Endothelial cell of umbilical vein (primary cell): ENCODE measurements at regions not wholly inside any gene's neighbourhood (a gene's known extent, or its start where the extent isn't known, plus 50 kb on each side); places are given as distances from the start of the nearest gene placed in this dataset.

Experiments
- BruUV-seq: library from RNA; stranded (reverse); fragments of 400-500 nt; replicated peaks from 2 replicates; lab custom pipeline; 2021; lab: Mats Ljungman, UMichigan
- CTCF ChIA-PET: fragments of 300-600, 350-600 bp; sonication (Branson Sonifier 250); formaldehyde crosslinking; loops from one replicate; lab custom pipeline; 2021; ENCODE audit warnings: antibody characterized with exemption, inconsistent platforms; lab: Charles Lee
- POLR2A ChIA-PET: fragments of 300-600, 350-600 bp; sonication (Branson Sonifier 250); formaldehyde crosslinking; loops from one replicate; lab custom pipeline; 2021; ENCODE audit warnings: antibody characterized with exemption, inconsistent platforms; lab: Charles Lee
- DNase-seq: peaks from one replicate; pipeline ENCODE4 v3.0.0-alpha.2; 2011; ENCODE audit warnings: low read depth, low spot score
- FAIRE-seq: peaks from 2 replicates; lab custom pipeline; 2011; peaks lifted over from hg19 to GRCh38; lab: Jason Lieb, UNC
- H2AFZ ChIP-seq: 2 replicates; pipeline ENCODE4 v1.6.0; 2012; ENCODE audit warnings: low read depth, low read length, control low read depth, inconsistent platforms
- H3K27ac ChIP-seq: 2 replicates; pipeline ENCODE4 v1.5.1; 2011; ENCODE audit warnings: low read depth, mild to moderate bottlenecking, control low read depth, low read length, moderate library complexity; ENCODE audit not compliant: insufficient read depth
- H3K27me3 ChIP-seq, 2 experiments: 2 replicates each; pipeline versions ENCODE4 v1.6.0 to v1.6.1; 2011; ENCODE audit warnings: low read length in 2 of 2, mixed read lengths in 1 of 2; ENCODE audit not compliant: control insufficient read depth in 2 of 2, insufficient read depth in 2 of 2
- H3K36me3 ChIP-seq, 2 experiments: 2 replicates in 1 of 2; 3 replicates in 1 of 2; pipeline ENCODE4 v1.5.1; 2011; ENCODE audit warnings: low read length in 2 of 2, mild to moderate bottlenecking in 1 of 2, moderate library complexity in 1 of 2; ENCODE audit not compliant: control insufficient read depth in 2 of 2, insufficient read depth in 2 of 2; ENCODE audit errors: extremely low read depth in 1 of 2
- H3K4me1 ChIP-seq: 3 replicates; pipeline ENCODE4 v1.5.1; 2011; ENCODE audit warnings: mild to moderate bottlenecking, low read length; ENCODE audit not compliant: control insufficient read depth, insufficient read depth; ENCODE audit errors: extremely low read depth
- H3K4me2 ChIP-seq: 2 replicates; pipeline ENCODE4 v1.6.1; 2011; ENCODE audit warnings: low read length, control low read depth, mixed read lengths; ENCODE audit not compliant: insufficient read depth
- H3K4me3 ChIP-seq, 3 experiments: fragments of 200-600 bp in 1 of 3; sonication (generic), shearing (Covaris generic) in 1 of 3; replicated peaks in 1 of 3; 2 replicates each; pipeline ENCODE4 v1.5.1; 2011 to 2016; ENCODE audit warnings: control low read depth in 3 of 3, low read length in 3 of 3, mild to moderate bottlenecking in 2 of 3, inconsistent platforms in 1 of 3, low read depth in 1 of 3, moderate library complexity in 1 of 3; ENCODE audit not compliant: insufficient read depth in 1 of 3
- H3K79me2 ChIP-seq: 2 replicates; pipeline ENCODE4 v1.6.0; 2012; ENCODE audit warnings: low read length, inconsistent platforms; ENCODE audit not compliant: control insufficient read depth, insufficient read depth
- H3K9ac ChIP-seq: replicated peaks from 2 replicates; pipeline ENCODE3; 2011; ENCODE audit warnings: low read length, control low read depth; ENCODE audit not compliant: insufficient read depth; ENCODE audit errors: extremely low read depth
- H3K9me1 ChIP-seq: replicated peaks from 3 replicates; pipeline ENCODE4 v1.6.0; 2011; ENCODE audit warnings: mild to moderate bottlenecking, low read length; ENCODE audit not compliant: control insufficient read depth, insufficient read depth; ENCODE audit errors: extremely low read depth
- H3K9me3 ChIP-seq: replicated peaks from 2 replicates; pipeline ENCODE4 v1.5.1; 2012; ENCODE audit warnings: low read length, inconsistent platforms; ENCODE audit not compliant: control insufficient read depth, insufficient read depth
- H4K20me1 ChIP-seq: replicated peaks from 2 replicates; pipeline ENCODE3; 2011; ENCODE audit warnings: mild to moderate bottlenecking, low read length; ENCODE audit not compliant: control insufficient read depth, insufficient read depth; ENCODE audit errors: extremely low read depth
- EZH2 ChIP-seq: IDR thresholded peaks from 2 replicates; pipeline ENCODE4 v1.6.1; 2012; ENCODE audit warnings: borderline replicate concordance, low read depth, mild to moderate bottlenecking, moderate library complexity, low read length, inconsistent platforms; ENCODE audit not compliant: severe bottlenecking
- FOS ChIP-seq: IDR thresholded peaks from 2 replicates; pipeline ENCODE4 v1.6.1; 2011; ENCODE audit warnings: mild to moderate bottlenecking, low read length, moderate library complexity, borderline replicate concordance; ENCODE audit not compliant: insufficient read depth
- GATA2 ChIP-seq: IDR thresholded peaks from 2 replicates; pipeline ENCODE4 v1.7.0; 2011; ENCODE audit warnings: low read depth, mild to moderate bottlenecking, moderate library complexity, mixed read lengths, low read length; ENCODE audit not compliant: insufficient read length, insufficient read depth
- JUN ChIP-seq: IDR thresholded peaks from 2 replicates; pipeline ENCODE4 v1.6.1; 2011; ENCODE audit warnings: borderline replicate concordance, low read depth; ENCODE audit not compliant: insufficient read length, insufficient read depth
- MYC ChIP-seq: IDR thresholded peaks from one replicate; pipeline ENCODE4 v1.6.1; 2011; ENCODE audit warnings: mild to moderate bottlenecking, low read depth, low read length
- POLR2A ChIP-seq: IDR thresholded peaks from 2 replicates; pipeline ENCODE4 v1.6.1; 2012; ENCODE audit warnings: low read depth, mild to moderate bottlenecking, control low read depth, low read length
- POLR2AphosphoS5 ChIP-seq: IDR thresholded peaks from 2 replicates; pipeline ENCODE4 v1.6.1; 2012; ENCODE audit warnings: low read depth, mild to moderate bottlenecking, control low read depth, low read length, moderate library complexity; ENCODE audit not compliant: insufficient read depth
- dilution Hi-C: fragments of 300-500 bp; cut with MboI; formaldehyde crosslinking; loops from one replicate; pipeline ENCODE4 v1.15.0; 2019; ENCODE audit warnings: low sequenced_read_pairs; ENCODE audit not compliant: extremely low pct_ligation_motif_present
- intact Hi-C: fragments of 100-400 bp; cut with micrococcal nuclease; formaldehyde crosslinking; loops from one replicate; pipeline ENCODE4 v1.10.0; 2022
- TF ChIP-seq, protein P1 (sequence below), 2 donors: IDR thresholded peaks; 1 replicate in 1 of 2; 2 replicates in 1 of 2; pipeline ENCODE4 v1.5.1; 2011; ENCODE audit warnings: low read length in 2 of 2, mild to moderate bottlenecking in 2 of 2, moderate library complexity in 2 of 2, control low read depth in 1 of 2, inconsistent platforms in 1 of 2, low read depth in 1 of 2; ENCODE audit not compliant: insufficient read depth in 1 of 2; ENCODE audit errors: extremely low read depth in 1 of 2
- TF ChIP-seq, protein P2 (sequence below): IDR thresholded peaks from 2 replicates; pipeline ENCODE4 v1.6.1; 2011; ENCODE audit not compliant: insufficient read depth, insufficient read length

DNA sequence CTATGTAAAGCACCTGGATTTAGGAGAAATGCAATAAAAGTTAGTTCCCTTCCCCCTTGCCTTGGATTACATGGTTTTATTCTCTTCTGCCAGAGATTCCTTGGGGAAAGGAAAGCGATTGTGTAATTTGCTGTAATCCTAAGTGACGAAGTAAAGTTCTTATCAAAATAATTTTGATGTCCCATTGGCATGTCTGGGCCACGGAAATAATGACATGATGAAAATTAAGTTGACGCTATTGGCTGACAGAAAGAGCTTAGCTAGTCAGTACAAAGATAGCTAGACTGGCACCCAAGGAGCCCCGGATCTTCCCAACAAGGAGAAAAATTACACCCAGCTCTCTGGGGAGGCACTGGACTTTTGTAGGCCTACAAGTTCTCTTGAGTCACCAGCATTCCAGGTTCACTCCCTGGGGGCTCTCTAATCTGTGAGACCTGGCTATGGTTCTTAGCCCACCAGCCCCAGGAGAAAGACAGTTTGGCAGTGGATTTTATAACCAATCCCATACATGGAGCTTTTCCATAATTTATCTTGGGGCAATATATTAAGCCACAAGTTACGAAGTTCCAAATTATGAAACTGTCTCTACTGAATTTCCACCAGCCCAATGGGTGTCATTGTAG lies 59.9 kb downstream of the FOXA2 start:
- H3K9me3 ChIP-seq: no peaks in the 10 kb centered on the region
- FAIRE-seq (no peak), DNase-seq (no peak)
- no peak overlapping the region for H2AFZ ChIP-seq
- CTCF ChIA-PET: no interaction called here
- no peaks in the 10 kb centered on the region for H3K36me3 ChIP-seq
- no peaks in the 10 kb centered on the region for H3K9me1 ChIP-seq
- no peaks in the 10 kb centered on the region for H3K4me1 ChIP-seq
- no peak overlapping the region for H3K9ac ChIP-seq
- H3K4me2 ChIP-seq: no peak overlapping the region
- dilution Hi-C loops: no loop called here
- intact Hi-C loops: no loop called here
- no peak overlapping the region for H3K4me3 ChIP-seq
- no peak for TF ChIP-seq FOS
- no peak for TF ChIP-seq EZH2
- TF ChIP-seq MYC: no peak
- TF ChIP-seq GATA2: no peak
- TF ChIP-seq, protein P1, sequence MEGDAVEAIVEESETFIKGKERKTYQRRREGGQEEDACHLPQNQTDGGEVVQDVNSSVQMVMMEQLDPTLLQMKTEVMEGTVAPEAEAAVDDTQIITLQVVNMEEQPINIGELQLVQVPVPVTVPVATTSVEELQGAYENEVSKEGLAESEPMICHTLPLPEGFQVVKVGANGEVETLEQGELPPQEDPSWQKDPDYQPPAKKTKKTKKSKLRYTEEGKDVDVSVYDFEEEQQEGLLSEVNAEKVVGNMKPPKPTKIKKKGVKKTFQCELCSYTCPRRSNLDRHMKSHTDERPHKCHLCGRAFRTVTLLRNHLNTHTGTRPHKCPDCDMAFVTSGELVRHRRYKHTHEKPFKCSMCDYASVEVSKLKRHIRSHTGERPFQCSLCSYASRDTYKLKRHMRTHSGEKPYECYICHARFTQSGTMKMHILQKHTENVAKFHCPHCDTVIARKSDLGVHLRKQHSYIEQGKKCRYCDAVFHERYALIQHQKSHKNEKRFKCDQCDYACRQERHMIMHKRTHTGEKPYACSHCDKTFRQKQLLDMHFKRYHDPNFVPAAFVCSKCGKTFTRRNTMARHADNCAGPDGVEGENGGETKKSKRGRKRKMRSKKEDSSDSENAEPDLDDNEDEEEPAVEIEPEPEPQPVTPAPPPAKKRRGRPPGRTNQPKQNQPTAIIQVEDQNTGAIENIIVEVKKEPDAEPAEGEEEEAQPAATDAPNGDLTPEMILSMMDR (IDR thresholded peaks at IDR 0.05; ENCODE audit: extremely low read depth in 1 of 2, insufficient read depth in 1 of 2, low read depth in 1 of 2, low read length in 2 of 2): no peak
- no peak for TF ChIP-seq POLR2AphosphoS5
- TF ChIP-seq, protein P2, sequence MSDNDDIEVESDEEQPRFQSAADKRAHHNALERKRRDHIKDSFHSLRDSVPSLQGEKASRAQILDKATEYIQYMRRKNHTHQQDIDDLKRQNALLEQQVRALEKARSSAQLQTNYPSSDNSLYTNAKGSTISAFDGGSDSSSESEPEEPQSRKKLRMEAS: no peak
- no peak for TF ChIP-seq JUN
- no peak for TF ChIP-seq POLR2A
- H3K79me2 ChIP-seq: no peaks in the 10 kb centered on the region
- POLR2A ChIA-PET: no interaction called here
- H3K27me3 ChIP-seq: peaks cover 0 to 4% of the 10 kb centered on the region in 2 experiments
- H3K27ac ChIP-seq: no peak overlapping the region
- no TSS peak for BruUV-seq
- H4K20me1 ChIP-seq: no peaks in the 10 kb centered on the region
